Ovary (tissue), 7 donors: ENCODE measurements at regions not wholly inside any gene's neighbourhood (a gene's known extent, or its start where the extent isn't known, plus 50 kb on each side); places are given as distances from the start of the nearest gene placed in this dataset.

ENCODE experiments used
- DNase-seq, 5 donors: peaks; one replicate each; pipeline ENCODE4 v3.0.0-alpha.2; 2019 to 2020
- H3K27ac ChIP-seq, 2 donors: fragments of 200-600 bp; one replicate each; pipeline versions ENCODE4 v1.5.1 to v1.8.0; 2019 to 2022
- H3K27me3 ChIP-seq: fragments of 200-600 bp; one replicate; pipeline ENCODE4 v1.8.0; 2022
- H3K36me3 ChIP-seq: fragments of 200-600 bp; sonication (generic); one replicate; pipeline ENCODE4 v1.5.1; 2019
- H3K4me1 ChIP-seq: one replicate; pipeline ENCODE4 v1.8.1; 2013; ENCODE audit warnings: mild to moderate bottlenecking, moderate library complexity; ENCODE audit not compliant: insufficient read depth
- H3K4me3 ChIP-seq: fragments of 200-600 bp; sonication (generic); one replicate; pipeline ENCODE4 v1.5.1; 2017
- H3K9me3 ChIP-seq, 2 donors: fragments of 200-600 bp in 1 of 2; sonication (generic) in 1 of 2; one replicate each; pipeline versions ENCODE4 v1.5.1 to v1.8.1; 2013 to 2019; ENCODE audit warnings: mild to moderate bottlenecking in 1 of 2, moderate library complexity in 1 of 2
- CTCF ChIP-seq, 3 donors: fragments of 450-650 bp in 2 of 3; fragments of 200-600 bp in 1 of 3; IDR thresholded peaks; one replicate each; pipeline versions ENCODE4 v1.5.1 to v1.8.0; 2016 to 2022; ENCODE audit warnings: antibody characterized with exemption in 3 of 3, mild to moderate bottlenecking in 1 of 3
- EP300 ChIP-seq: sonication (generic); formaldehyde crosslinking; IDR thresholded peaks from one replicate; pipeline ENCODE4 v1.6.1; 2017; ENCODE audit warnings: antibody characterized with exemption
- POLR2A ChIP-seq: fragments of 450-650 bp; IDR thresholded peaks from one replicate; pipeline ENCODE4 v1.6.1; 2017; ENCODE audit warnings: antibody characterized with exemption, mild to moderate bottlenecking, moderate library complexity
- WGBS, 3 donors: extraction: QIAGEN DNeasy Blood & Tissue Kit in 1 of 3; methylation state at CpG; one replicate each; pipeline versions ENCODE4 v1.1.5 to v1.1.7; 2013 to 2017; 5-methylcytosine and 5-hydroxymethylcytosine counted together
- intact Hi-C, 4 donors: fragments of 100-400 bp; cut with DNase I; formaldehyde crosslinking; loops; one replicate each; pipeline versions ENCODE4 v1.11.0 to v1.15.1; 2022 to 2023
- donor health status: DM: no; HTN: no; CAD: no; lungs with moderate emphysema.
- donor health status: DM: no; HTN: no; CAD: no.
- donor health status: Bipolar disorder and iron deficiency.
- donor health status: DM: no; HTN: no; CAD: no.
- donor health status: DM: yes; HTN: yes; CAD: no.

- no peak for DNase-seq
- Histone ChIP-seq H3K27ac (no peak overlapping the region), H3K4me1 (no peaks in the 10 kb centered on the region), H3K36me3 (no peaks in the 10 kb centered on the region), H3K27me3 (no peaks in the 10 kb centered on the region), H3K9me3 (no peaks in the 10 kb centered on the region), H3K4me3 (no peak overlapping the region)
- 76 to 81% (median 77%) methylated on average over 3 of the region's 3 CpGs for WGBS, 3 donors
- intact Hi-C loops: no loop called here
- no peak for TF ChIP-seq EP300
- no peak for TF ChIP-seq CTCF (IDR thresholded peaks at IDR 0.05)
- no peak for TF ChIP-seq POLR2A
Measured at GRCh38 chr7:31462636-31463035, 51.3 kb upstream of the ITPRID1 start.
